SK-N-SH (cell line): ENCODE measurements at regions not wholly inside any gene's neighbourhood (a gene's known extent, or its start where the extent isn't known, plus 50 kb on each side); places are given as distances from the start of the nearest gene placed in this dataset.

Experiments
- CTCF ChIA-PET: fragments of 300-600, 350-600 bp; formaldehyde crosslinking; extraction: SDS; loops from one replicate; lab custom pipeline; 2021; lab: Yijun Ruan, JAX
- POLR2A ChIA-PET: fragments of 350-600 bp; sonication (Branson Sonifier 250); formaldehyde crosslinking; extraction: SDS; loops from one replicate; lab custom pipeline; 2020; ENCODE audit warnings: antibody characterized with exemption, inconsistent platforms; lab: Yijun Ruan, JAX
- DNase-seq: peaks from one replicate; pipeline ENCODE4 v3.0.0; 2012
- H2AFZ ChIP-seq: fragments of 200-600 bp; sonication (generic); 2 replicates; pipeline ENCODE4 v1.8.1; 2016; ENCODE audit warnings: antibody characterized with exemption, mild to moderate bottlenecking, low read depth
- H3F3A ChIP-seq: fragments of 200-600 bp; sonication (generic); replicated peaks from 2 replicates; pipeline ENCODE3; 2016; ENCODE audit warnings: antibody characterized with exemption, mild to moderate bottlenecking; ENCODE audit not compliant: insufficient read depth
- H3K27ac ChIP-seq, 2 experiments: fragments of 200-500 bp in 1 of 2; fragments of 200-600 bp in 1 of 2; sonication (Bioruptor generic) in 1 of 2; sonication (generic), shearing (Covaris generic) in 1 of 2; 2 replicates each; pipeline versions ENCODE4 v1.5.1 to v1.6.1; 2014 to 2016; ENCODE audit warnings: low read depth in 2 of 2, inconsistent platforms in 1 of 2, low read length in 1 of 2, mild to moderate bottlenecking in 1 of 2, mixed read lengths in 1 of 2
- H3K27me3 ChIP-seq: fragments of 200-600 bp; sonication (generic), shearing (Covaris generic); 2 replicates; pipeline ENCODE4 v1.6.1; 2016; ENCODE audit warnings: mixed run types; ENCODE audit not compliant: insufficient read depth
- H3K36me3 ChIP-seq, 2 experiments: fragments of 200-500 bp in 1 of 2; fragments of 200-600 bp in 1 of 2; sonication (Bioruptor generic) in 1 of 2; sonication (generic) in 1 of 2; replicated peaks in 1 of 2; 2 replicates each; pipeline versions ENCODE3 to v1.5.1; 2014 to 2016; ENCODE audit warnings: low read length in 1 of 2, mild to moderate bottlenecking in 1 of 2; ENCODE audit not compliant: insufficient read depth in 2 of 2, control insufficient read depth in 1 of 2
- H3K4me1 ChIP-seq, 2 experiments: fragments of 200-500 bp in 1 of 2; fragments of 200-600 bp in 1 of 2; sonication (Bioruptor generic) in 1 of 2; sonication (generic), shearing (Covaris generic) in 1 of 2; 2 replicates each; pipeline versions ENCODE4 v1.5.1 to v1.6.1; 2014 to 2016; ENCODE audit warnings: low read depth in 1 of 2, low read length in 1 of 2, mixed run types in 1 of 2; ENCODE audit not compliant: insufficient read depth in 2 of 2, control insufficient read depth in 1 of 2
- H3K4me2 ChIP-seq: fragments of 200-600 bp; sonication (generic), shearing (Covaris generic); 2 replicates; pipeline ENCODE4 v1.6.1; 2017; ENCODE audit warnings: mixed run types
- H3K4me3 ChIP-seq, 2 experiments: fragments of 200-500 bp in 1 of 2; fragments of 200-600 bp in 1 of 2; sonication (Bioruptor generic) in 1 of 2; sonication (generic), shearing (Covaris generic) in 1 of 2; 2 replicates each; pipeline versions ENCODE4 v1.5.1 to v1.8.1; 2014 to 2016; ENCODE audit warnings: low read depth in 2 of 2, inconsistent platforms in 1 of 2, low read length in 1 of 2, mild to moderate bottlenecking in 1 of 2, mixed read lengths in 1 of 2, moderate library complexity in 1 of 2
- H3K79me2 ChIP-seq: fragments of 200-600 bp; sonication (generic); 2 replicates; pipeline ENCODE4 v1.8.1; 2017; ENCODE audit warnings: mild to moderate bottlenecking; ENCODE audit not compliant: insufficient read depth
- H3K9ac ChIP-seq: fragments of 200-600 bp; sonication (generic); 2 replicates; pipeline ENCODE4 v1.6.1; 2017; ENCODE audit warnings: mixed run types
- H3K9me2 ChIP-seq: fragments of 200-600 bp; sonication (generic); 2 replicates; pipeline ENCODE4 v1.6.1; 2017; ENCODE audit warnings: mixed run types
- H3K9me3 ChIP-seq: fragments of 200-600 bp; sonication (generic); 2 replicates; pipeline ENCODE4 v1.6.1; 2017; ENCODE audit warnings: mixed run types, mild to moderate bottlenecking, moderate library complexity
- H4K20me1 ChIP-seq: fragments of 200-600 bp; sonication (generic); 2 replicates; pipeline ENCODE4 v1.6.1; 2017; ENCODE audit warnings: mild to moderate bottlenecking, mixed run types; ENCODE audit not compliant: insufficient read depth
- EP300 ChIP-seq, 2 experiments: IDR thresholded peaks; 2 replicates each; pipeline versions ENCODE4 v1.4.0 to v1.6.1; 2012; ENCODE audit warnings: borderline replicate concordance in 1 of 2, low read depth in 1 of 2, low read length in 1 of 2
- FOSL2 ChIP-seq: IDR thresholded peaks from 2 replicates; pipeline ENCODE4 v1.4.0; 2012; ENCODE audit warnings: low read depth, mild to moderate bottlenecking, moderate library complexity, borderline replicate concordance
- FOXJ3 ChIP-seq: sonication (generic); formaldehyde crosslinking; IDR thresholded peaks from 2 replicates; pipeline ENCODE4 v1.5.1; 2020; ENCODE audit warnings: mild to moderate bottlenecking, missing genetic modification reagents
- GABPA ChIP-seq: IDR thresholded peaks from 2 replicates; pipeline ENCODE4 v1.4.0; 2012; ENCODE audit warnings: low read depth, mild to moderate bottlenecking
- IRF3 ChIP-seq: fragments of 150-350 bp; IDR thresholded peaks from 2 replicates; pipeline ENCODE4 v1.6.1; 2016; ENCODE audit warnings: mild to moderate bottlenecking, low read depth, low read length
- JUND ChIP-seq: IDR thresholded peaks from 2 replicates; pipeline ENCODE4 v1.4.0; 2012
- NRF1 ChIP-seq: IDR thresholded peaks from 2 replicates; pipeline ENCODE4 v1.6.1; 2012; ENCODE audit warnings: low read depth, mild to moderate bottlenecking, low read length
- RAD21 ChIP-seq: IDR thresholded peaks from 2 replicates; pipeline ENCODE4 v1.6.1; 2012; ENCODE audit warnings: mild to moderate bottlenecking, low read length
- RXRA ChIP-seq: IDR thresholded peaks from 2 replicates; pipeline ENCODE4 v1.4.0; 2012; ENCODE audit warnings: low read depth, mild to moderate bottlenecking, borderline replicate concordance
- TAF1 ChIP-seq: IDR thresholded peaks from 2 replicates; pipeline ENCODE4 v1.6.1; 2012; ENCODE audit warnings: low read depth, mild to moderate bottlenecking, low read length, moderate library complexity, borderline replicate concordance
- TCF12 ChIP-seq: IDR thresholded peaks from 2 replicates; pipeline ENCODE4 v1.4.0; 2012
- WGBS: methylation state at CpG from one replicate; pipeline ENCODE4 v1.1.6; 2017; ENCODE audit warnings: low lambda C conversion rate; 5-methylcytosine and 5-hydroxymethylcytosine counted together
- TF ChIP-seq, protein P1 (sequence below): IDR thresholded peaks from 2 replicates; pipeline ENCODE4 v1.4.0; 2012; ENCODE audit warnings: low read depth, borderline replicate concordance
- TF ChIP-seq, protein P2 (sequence below): IDR thresholded peaks from 2 replicates; pipeline ENCODE4 v1.4.0; 2012; ENCODE audit warnings: low read depth
- TF ChIP-seq, protein P3 (sequence below): fragments of 200-600 bp; sonication (generic); IDR thresholded peaks from 2 replicates; pipeline ENCODE4 v1.6.1; 2017; ENCODE audit warnings: antibody characterized with exemption, mild to moderate bottlenecking, moderate library complexity

GRCh38 chr15:24865303-24865702 lies 89.5 kb upstream of the SNRPN start:
- H3K27me3 ChIP-seq = no peaks in the 10 kb centered on the region
- H4K20me1 ChIP-seq = no peaks in the 10 kb centered on the region
- no peaks in the 10 kb centered on the region for H3K9me2 ChIP-seq
- H3K9ac ChIP-seq = no peak overlapping the region
- 48% methylated on average over 4 of the region's 4 CpGs for WGBS
- no peaks in the 10 kb centered on the region for H3K36me3 ChIP-seq
- peaks cover 3 to 10% of the 10 kb centered on the region in 2 experiments; a peak in 2 of 4 replicates for H3K4me1 ChIP-seq
- ChIA-PET POLR2A (no interaction called here), CTCF (no interaction called here)
- H3K27ac ChIP-seq = no peak overlapping the region
- H2AFZ ChIP-seq = no peak overlapping the region
- H3K4me2 ChIP-seq = peak overlapping the region; percentile 29
- H3K9me3 ChIP-seq = no peaks in the 10 kb centered on the region
- DNase-seq = no peak
- H3K4me3 ChIP-seq = no peak overlapping the region
- H3K79me2 ChIP-seq = peaks cover 20% of the 10 kb centered on the region
- no peak for TF ChIP-seq FOSL2
- TF ChIP-seq, protein P1, sequence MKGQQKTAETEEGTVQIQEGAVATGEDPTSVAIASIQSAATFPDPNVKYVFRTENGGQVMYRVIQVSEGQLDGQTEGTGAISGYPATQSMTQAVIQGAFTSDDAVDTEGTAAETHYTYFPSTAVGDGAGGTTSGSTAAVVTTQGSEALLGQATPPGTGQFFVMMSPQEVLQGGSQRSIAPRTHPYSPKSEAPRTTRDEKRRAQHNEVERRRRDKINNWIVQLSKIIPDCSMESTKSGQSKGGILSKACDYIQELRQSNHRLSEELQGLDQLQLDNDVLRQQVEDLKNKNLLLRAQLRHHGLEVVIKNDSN = no peak
- TF ChIP-seq JUND = no peak
- TF ChIP-seq, protein P2, sequence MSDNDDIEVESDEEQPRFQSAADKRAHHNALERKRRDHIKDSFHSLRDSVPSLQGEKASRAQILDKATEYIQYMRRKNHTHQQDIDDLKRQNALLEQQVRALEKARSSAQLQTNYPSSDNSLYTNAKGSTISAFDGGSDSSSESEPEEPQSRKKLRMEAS = no peak
- no peak for TF ChIP-seq IRF3
- no peak for TF ChIP-seq RXRA
- TF ChIP-seq GABPA = no peak
- no peak for TF ChIP-seq TCF12
- no peak for TF ChIP-seq FOXJ3 (CRISPR knock-in tag)
- TF ChIP-seq TAF1 = no peak
- TF ChIP-seq NRF1 = no peak
- TF ChIP-seq EP300 (IDR thresholded peaks at IDR 0.05; ENCODE audit: borderline replicate concordance in 1 of 2, low read depth in 1 of 2, low read length in 1 of 2) = no peak
- peaks cover 19% of the 10 kb centered on the region for H3F3A ChIP-seq

- no peak overlapping the region for H3K9ac ChIP-seq
- CTCF ChIA-PET = no interaction called here
- 65% methylated on average over 7 of the region's 7 CpGs for WGBS
- H3F3A ChIP-seq = no peaks in the 10 kb centered on the region
- no peak for DNase-seq
- H3K9me2 ChIP-seq = no peaks in the 10 kb centered on the region
- TF ChIP-seq, protein P2 = 0 out of 2 replicates have a peak, but pooled peaks have one; percentile 41
- peak; percentile 23 for TF ChIP-seq RAD21
- TF ChIP-seq FOSL2 = no peak
- TF ChIP-seq, protein P3, sequence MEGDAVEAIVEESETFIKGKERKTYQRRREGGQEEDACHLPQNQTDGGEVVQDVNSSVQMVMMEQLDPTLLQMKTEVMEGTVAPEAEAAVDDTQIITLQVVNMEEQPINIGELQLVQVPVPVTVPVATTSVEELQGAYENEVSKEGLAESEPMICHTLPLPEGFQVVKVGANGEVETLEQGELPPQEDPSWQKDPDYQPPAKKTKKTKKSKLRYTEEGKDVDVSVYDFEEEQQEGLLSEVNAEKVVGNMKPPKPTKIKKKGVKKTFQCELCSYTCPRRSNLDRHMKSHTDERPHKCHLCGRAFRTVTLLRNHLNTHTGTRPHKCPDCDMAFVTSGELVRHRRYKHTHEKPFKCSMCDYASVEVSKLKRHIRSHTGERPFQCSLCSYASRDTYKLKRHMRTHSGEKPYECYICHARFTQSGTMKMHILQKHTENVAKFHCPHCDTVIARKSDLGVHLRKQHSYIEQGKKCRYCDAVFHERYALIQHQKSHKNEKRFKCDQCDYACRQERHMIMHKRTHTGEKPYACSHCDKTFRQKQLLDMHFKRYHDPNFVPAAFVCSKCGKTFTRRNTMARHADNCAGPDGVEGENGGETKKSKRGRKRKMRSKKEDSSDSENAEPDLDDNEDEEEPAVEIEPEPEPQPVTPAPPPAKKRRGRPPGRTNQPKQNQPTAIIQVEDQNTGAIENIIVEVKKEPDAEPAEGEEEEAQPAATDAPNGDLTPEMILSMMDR = peak; percentile 29
- H3K27ac ChIP-seq = no peak overlapping the region
- H4K20me1 ChIP-seq = no peaks in the 10 kb centered on the region
- no peak overlapping the region for H3K4me2 ChIP-seq
- H3K79me2 ChIP-seq = no peaks in the 10 kb centered on the region
- H3K27me3 ChIP-seq = no peaks in the 10 kb centered on the region
- peak overlapping the region; percentile 25; the same call in 1 of the 2 replicates for H2AFZ ChIP-seq
- no peaks in the 10 kb centered on the region for H3K9me3 ChIP-seq
- no peaks in the 10 kb centered on the region for H3K4me1 ChIP-seq
- POLR2A ChIA-PET = no interaction called here
- H3K36me3 ChIP-seq = no peaks in the 10 kb centered on the region
- H3K4me3 ChIP-seq = no peak overlapping the region
Observed at GRCh38 chr15:24877174-24877573, 77.6 kb upstream of the SNRPN start.
